ENCODE measurements at regions not wholly inside any gene's neighbourhood (a gene's known extent, or its start where the extent isn't known, plus 50 kb on each side); places are given as distances from the start of the nearest gene placed in this dataset.

GRCh38 chr13:37944081-37944868 lies 74.7 kb upstream of the TRPC4 start:
- Histone ChIP-seq H3K4me1 (ENCODE audit: control insufficient read depth, insufficient read depth, low read length, unreplicated experiment) (no peaks in the 10 kb centered on the region), H2AFZ (ENCODE audit: low read length, unreplicated experiment) (no peak overlapping the region), H3K4me3 (ENCODE audit: low read depth, low read length) (no peak overlapping the region), H3K27ac (ENCODE audit: low read depth, low read length) (no peak overlapping the region), H3K79me2 (ENCODE audit: control insufficient read depth, insufficient read depth, low read length, unreplicated experiment) (no peaks in the 10 kb centered on the region), H3K27me3 (ENCODE audit: insufficient read depth, low read length) (no peaks in the 10 kb centered on the region), H3K36me3 (ENCODE audit: insufficient read depth, low read length) (no peaks in the 10 kb centered on the region)

DNA sequence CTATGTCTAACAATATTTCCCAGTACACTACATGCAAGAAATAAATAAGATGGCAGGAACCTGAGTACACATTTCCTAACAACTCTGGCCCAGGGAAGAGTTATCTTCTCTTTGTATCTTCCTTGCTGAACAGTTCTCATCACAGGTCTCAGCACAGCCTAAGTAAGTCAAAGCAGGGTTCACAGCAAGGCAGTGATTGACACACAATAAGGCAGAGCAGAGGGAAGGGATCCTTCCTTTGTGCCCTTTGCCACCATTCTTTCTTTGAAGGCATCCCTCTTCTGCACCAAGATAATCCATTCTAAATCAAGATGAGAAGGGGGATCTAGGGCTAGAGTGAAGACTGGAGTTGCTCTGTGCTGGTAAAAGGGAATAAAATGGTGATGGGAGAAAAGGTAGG lies 73.4 kb upstream of the TRPC4 start:
- H2AFZ ChIP-seq (ENCODE audit: low read length, unreplicated experiment) = no peak overlapping the region
- no peak overlapping the region for H3K4me3 ChIP-seq (ENCODE audit: low read depth, low read length)

DNA sequence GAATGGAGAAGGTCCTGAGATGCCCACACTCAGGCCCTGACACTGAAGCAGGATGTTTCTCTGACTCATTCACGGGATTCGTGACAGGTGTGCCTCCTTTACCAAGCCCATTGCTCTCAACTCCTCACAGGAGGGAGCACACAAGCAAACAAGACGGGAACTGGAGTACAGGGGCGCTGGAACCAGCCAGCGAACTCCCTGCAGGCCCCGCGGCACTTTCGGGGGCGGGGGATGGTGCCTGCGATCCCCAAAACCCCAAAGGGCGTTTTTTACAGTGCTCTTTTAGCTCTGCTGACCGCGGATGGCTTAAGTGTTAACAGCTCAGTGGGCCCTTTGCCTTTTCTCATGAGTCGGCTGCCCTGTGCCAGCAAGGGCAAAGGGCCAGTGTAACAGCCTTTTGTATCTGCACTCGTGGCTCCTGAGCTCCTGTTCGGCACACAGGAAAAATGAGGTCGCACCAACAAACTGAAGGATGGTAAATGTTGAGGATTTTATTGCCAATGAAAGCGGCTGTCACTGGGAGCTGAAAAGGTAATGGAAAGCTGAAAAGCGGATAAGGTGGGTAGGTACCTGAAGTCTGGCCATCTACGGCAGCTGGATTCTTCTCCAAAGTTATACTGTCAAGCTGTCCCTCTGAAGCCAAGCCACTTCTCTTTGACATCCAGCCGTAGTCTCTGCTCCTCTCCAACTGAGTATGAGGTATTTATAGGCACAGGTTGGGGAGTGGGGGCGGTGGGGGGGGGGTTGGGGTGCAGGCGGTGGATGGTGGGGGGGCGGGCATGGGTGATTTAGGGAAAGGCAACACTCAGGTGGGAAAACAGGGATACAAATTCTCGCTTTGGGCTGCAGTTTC lies 65.0 kb upstream of the TRPC4 start:
- Histone ChIP-seq H3K4me1 (ENCODE audit: control insufficient read depth, insufficient read depth, low read length, unreplicated experiment) (no peaks in the 10 kb centered on the region), H3K79me2 (ENCODE audit: control insufficient read depth, insufficient read depth, low read length, unreplicated experiment) (no peaks in the 10 kb centered on the region), H3K4me3 (ENCODE audit: low read depth, low read length) (no peak overlapping the region), H3K27me3 (ENCODE audit: insufficient read depth, low read length) (no peaks in the 10 kb centered on the region), H3K36me3 (ENCODE audit: insufficient read depth, low read length) (no peaks in the 10 kb centered on the region), H3K27ac (ENCODE audit: low read depth, low read length) (no peak overlapping the region), H2AFZ (ENCODE audit: low read length, unreplicated experiment) (no peak overlapping the region)

More for the DNA sequence above, 73.4 kb upstream of the TRPC4 start:
- Histone ChIP-seq H3K79me2 (ENCODE audit: control insufficient read depth, insufficient read depth, low read length, unreplicated experiment) (no peaks in the 10 kb centered on the region), H3K27ac (ENCODE audit: low read depth, low read length) (no peak overlapping the region), H3K27me3 (ENCODE audit: insufficient read depth, low read length) (no peaks in the 10 kb centered on the region), H3K4me1 (ENCODE audit: control insufficient read depth, insufficient read depth, low read length, unreplicated experiment) (no peaks in the 10 kb centered on the region), H3K36me3 (ENCODE audit: insufficient read depth, low read length) (no peaks in the 10 kb centered on the region)

- H3K27ac ChIP-seq (ENCODE audit: low read depth, low read length) = no peak overlapping the region
- H3K4me1 ChIP-seq (ENCODE audit: control insufficient read depth, insufficient read depth, low read length, unreplicated experiment) = no peaks in the 10 kb centered on the region
- H3K36me3 ChIP-seq (ENCODE audit: insufficient read depth, low read length) = no peaks in the 10 kb centered on the region
- H2AFZ ChIP-seq (ENCODE audit: low read length, unreplicated experiment) = no peak overlapping the region
- H3K27me3 ChIP-seq (ENCODE audit: insufficient read depth, low read length) = no peaks in the 10 kb centered on the region
- no peak overlapping the region for H3K4me3 ChIP-seq (ENCODE audit: low read depth, low read length)
- H3K79me2 ChIP-seq (ENCODE audit: control insufficient read depth, insufficient read depth, low read length, unreplicated experiment) = no peaks in the 10 kb centered on the region
Observed at GRCh38 chr13:37929308-37929707, 59.7 kb upstream of the TRPC4 start.

- H3K36me3 ChIP-seq (ENCODE audit: insufficient read depth, low read length) = no peaks in the 10 kb centered on the region
- H3K4me1 ChIP-seq (ENCODE audit: control insufficient read depth, insufficient read depth, low read length, unreplicated experiment) = no peaks in the 10 kb centered on the region
- no peaks in the 10 kb centered on the region for H3K27me3 ChIP-seq (ENCODE audit: insufficient read depth, low read length)
- H3K4me3 ChIP-seq (ENCODE audit: low read depth, low read length) = no peak overlapping the region
- H3K79me2 ChIP-seq (ENCODE audit: control insufficient read depth, insufficient read depth, low read length, unreplicated experiment) = no peaks in the 10 kb centered on the region
- no peak overlapping the region for H3K27ac ChIP-seq (ENCODE audit: low read depth, low read length)
- H2AFZ ChIP-seq (ENCODE audit: low read length, unreplicated experiment) = no peak overlapping the region
Observed at GRCh38 chr13:37927561-37927960, 58.0 kb upstream of the TRPC4 start.

GRCh38 chr13:37925878-37926473 lies 56.4 kb upstream of the TRPC4 start:
- no peak overlapping the region for H3K4me3 ChIP-seq (ENCODE audit: low read depth, low read length)
- H3K79me2 ChIP-seq (ENCODE audit: control insufficient read depth, insufficient read depth, low read length, unreplicated experiment) = no peaks in the 10 kb centered on the region
- no peak overlapping the region for H3K27ac ChIP-seq (ENCODE audit: low read depth, low read length)
- no peaks in the 10 kb centered on the region for H3K36me3 ChIP-seq (ENCODE audit: insufficient read depth, low read length)
- no peaks in the 10 kb centered on the region for H3K4me1 ChIP-seq (ENCODE audit: control insufficient read depth, insufficient read depth, low read length, unreplicated experiment)
- no peaks in the 10 kb centered on the region for H3K27me3 ChIP-seq (ENCODE audit: insufficient read depth, low read length)
- no peak overlapping the region for H2AFZ ChIP-seq (ENCODE audit: low read length, unreplicated experiment)

- Histone ChIP-seq H3K36me3 (ENCODE audit: insufficient read depth, low read length) (no peaks in the 10 kb centered on the region), H2AFZ (ENCODE audit: low read length, unreplicated experiment) (no peak overlapping the region), H3K4me3 (ENCODE audit: low read depth, low read length) (no peak overlapping the region), H3K79me2 (ENCODE audit: control insufficient read depth, insufficient read depth, low read length, unreplicated experiment) (no peaks in the 10 kb centered on the region), H3K27me3 (ENCODE audit: insufficient read depth, low read length) (no peaks in the 10 kb centered on the region), H3K4me1 (ENCODE audit: control insufficient read depth, insufficient read depth, low read length, unreplicated experiment) (peaks cover 11% of the 10 kb centered on the region), H3K27ac (ENCODE audit: low read depth, low read length) (no peak overlapping the region)
Observed at GRCh38 chr13:37923236-37923635, 53.7 kb upstream of the TRPC4 start.

DNA sequence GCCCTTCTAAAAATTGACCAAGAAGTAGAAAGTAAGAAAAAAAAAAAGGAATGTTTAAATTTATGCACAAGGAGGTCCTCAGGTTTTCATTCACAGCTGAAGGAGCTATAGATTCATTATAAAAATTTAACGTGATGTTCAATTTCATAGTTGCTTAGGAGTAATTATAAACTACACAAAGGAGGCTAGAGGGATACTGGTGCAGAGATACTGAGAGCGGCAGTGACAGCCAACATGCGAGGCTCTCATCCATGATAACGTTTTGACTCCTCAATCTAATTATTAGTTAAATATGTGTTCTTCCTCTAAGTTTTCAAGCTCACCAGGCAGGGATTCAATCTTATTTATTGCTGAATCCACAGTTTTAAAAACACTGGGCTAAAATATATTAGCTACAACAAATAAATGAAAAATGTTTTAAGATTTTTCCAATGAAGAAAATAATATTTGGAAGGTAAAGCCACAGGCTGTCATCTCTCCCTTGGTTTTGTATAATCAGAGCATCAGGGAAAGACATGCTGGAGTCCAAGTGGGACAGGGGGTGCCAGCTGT lies 49.8 kb upstream of the TRPC4 start:
- H3K27me3 ChIP-seq (ENCODE audit: insufficient read depth, low read length) = no peaks in the 10 kb centered on the region
- peaks cover 12% of the 10 kb centered on the region for H3K4me1 ChIP-seq (ENCODE audit: control insufficient read depth, insufficient read depth, low read length, unreplicated experiment)
- H3K27ac ChIP-seq (ENCODE audit: low read depth, low read length) = no peak overlapping the region
- H3K36me3 ChIP-seq (ENCODE audit: insufficient read depth, low read length) = no peaks in the 10 kb centered on the region
- peak overlapping the region; percentile 53 for H3K4me3 ChIP-seq (ENCODE audit: low read depth, low read length)
- peak overlapping the region; percentile 77 for H2AFZ ChIP-seq (ENCODE audit: low read length, unreplicated experiment)
- H3K79me2 ChIP-seq (ENCODE audit: control insufficient read depth, insufficient read depth, low read length, unreplicated experiment) = no peaks in the 10 kb centered on the region
